ENCODE measurements at regions not wholly inside any gene's neighbourhood (a gene's known extent, or its start where the extent isn't known, plus 50 kb on each side); places are given as distances from the start of the nearest gene placed in this dataset.

DNA sequence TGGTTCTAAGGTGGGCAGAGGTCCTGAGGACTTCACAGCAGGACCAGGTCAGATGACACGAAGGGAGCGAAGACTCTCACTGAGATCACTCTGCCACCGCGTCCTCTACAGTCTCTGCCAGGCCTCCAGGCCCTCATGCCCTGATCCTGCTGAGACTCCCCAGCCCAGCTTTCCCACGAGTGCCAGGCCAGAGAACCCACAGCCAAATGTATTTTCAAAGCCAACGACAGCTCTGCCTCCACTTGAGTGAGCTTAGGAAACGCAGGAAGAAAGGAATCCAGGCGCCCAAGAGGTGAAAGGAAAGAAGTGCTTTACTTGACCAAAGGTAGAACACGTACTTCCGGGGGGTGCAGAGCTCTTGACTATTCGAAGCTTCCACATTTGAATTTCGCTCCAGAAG lies 275.0 kb downstream of the XXYLT1 start:
- TF ChIP-seq POLR2A (IDR thresholded peaks at IDR 0.05): no peak
- TF ChIP-seq, protein P1, sequence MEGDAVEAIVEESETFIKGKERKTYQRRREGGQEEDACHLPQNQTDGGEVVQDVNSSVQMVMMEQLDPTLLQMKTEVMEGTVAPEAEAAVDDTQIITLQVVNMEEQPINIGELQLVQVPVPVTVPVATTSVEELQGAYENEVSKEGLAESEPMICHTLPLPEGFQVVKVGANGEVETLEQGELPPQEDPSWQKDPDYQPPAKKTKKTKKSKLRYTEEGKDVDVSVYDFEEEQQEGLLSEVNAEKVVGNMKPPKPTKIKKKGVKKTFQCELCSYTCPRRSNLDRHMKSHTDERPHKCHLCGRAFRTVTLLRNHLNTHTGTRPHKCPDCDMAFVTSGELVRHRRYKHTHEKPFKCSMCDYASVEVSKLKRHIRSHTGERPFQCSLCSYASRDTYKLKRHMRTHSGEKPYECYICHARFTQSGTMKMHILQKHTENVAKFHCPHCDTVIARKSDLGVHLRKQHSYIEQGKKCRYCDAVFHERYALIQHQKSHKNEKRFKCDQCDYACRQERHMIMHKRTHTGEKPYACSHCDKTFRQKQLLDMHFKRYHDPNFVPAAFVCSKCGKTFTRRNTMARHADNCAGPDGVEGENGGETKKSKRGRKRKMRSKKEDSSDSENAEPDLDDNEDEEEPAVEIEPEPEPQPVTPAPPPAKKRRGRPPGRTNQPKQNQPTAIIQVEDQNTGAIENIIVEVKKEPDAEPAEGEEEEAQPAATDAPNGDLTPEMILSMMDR (IDR thresholded peaks at IDR 0.05): no peak

Measured in prostate gland (tissue), 2 donors.